Stomach (tissue), 8 donors: ENCODE measurements at regions not wholly inside any gene's neighbourhood (a gene's known extent, or its start where the extent isn't known, plus 50 kb on each side); places are given as distances from the start of the nearest gene placed in this dataset.

ENCODE experiments used
- DNase-seq, 2 donors: peaks; one replicate each; pipeline versions ENCODE4 v3.0.0 to v3.0.0-alpha.2; 2013 to 2019
- H3K27ac ChIP-seq, 5 donors: fragments of 200-600 bp in 4 of 5; sonication (generic) in 4 of 5; one replicate each; pipeline ENCODE4 v1.5.1; 2013 to 2019; ENCODE audit warnings: mild to moderate bottlenecking in 1 of 5, moderate library complexity in 1 of 5
- H3K27me3 ChIP-seq, 3 donors: fragments of 200-600 bp; sonication (generic); one replicate each; pipeline ENCODE4 v1.5.1; 2017 to 2019; ENCODE audit warnings: mixed run types in 1 of 3
- H3K36me3 ChIP-seq, 4 donors: fragments of 200-600 bp; sonication (generic); 1 replicate in 3 of 4; 2 replicates in 1 of 4; pipeline ENCODE4 v1.5.1; 2016 to 2019
- H3K4me1 ChIP-seq, 4 donors: fragments of 200-600 bp; sonication (generic); one replicate each; pipeline ENCODE4 v1.5.1; 2016 to 2019
- H3K4me3 ChIP-seq, 4 donors: fragments of 200-600 bp; sonication (generic) in 3 of 4; one replicate each; pipeline ENCODE4 v1.5.1; 2016 to 2019; ENCODE audit warnings: mild to moderate bottlenecking in 1 of 4
- H3K9me3 ChIP-seq, 4 donors: fragments of 200-600 bp; sonication (generic); one replicate each; pipeline ENCODE4 v1.5.1; 2016 to 2019
- CTCF ChIP-seq, 7 experiments: fragments of 450-650 bp in 4 of 7; fragments of 200-600 bp in 3 of 7; sonication (generic) in 3 of 7; IDR thresholded peaks; one replicate each; pipeline ENCODE4 v1.5.1; 2016 to 2019; ENCODE audit warnings: antibody characterized with exemption in 7 of 7, control low read depth in 2 of 7, mild to moderate bottlenecking in 1 of 7
- EP300 ChIP-seq: sonication (generic); formaldehyde crosslinking; IDR thresholded peaks from one replicate; pipeline ENCODE4 v1.6.1; 2017; ENCODE audit warnings: antibody characterized with exemption
- POLR2A ChIP-seq, 4 donors: fragments of 450-650 bp; IDR thresholded peaks; one replicate each; pipeline ENCODE4 v1.6.1; 2016; ENCODE audit warnings: antibody characterized with exemption in 4 of 4, control low read depth in 2 of 4, mild to moderate bottlenecking in 1 of 4, moderate library complexity in 1 of 4
- POLR2AphosphoS5 ChIP-seq, 3 donors: sonication (generic); formaldehyde crosslinking; IDR thresholded peaks; one replicate each; pipeline ENCODE4 v1.6.1; 2016; ENCODE audit warnings: antibody characterized with exemption in 3 of 3
- WGBS, 5 donors: extraction: QIAGEN DNeasy Blood & Tissue Kit in 3 of 5; methylation state at CpG; one replicate each; pipeline versions ENCODE4 v1.1.5 to v1.1.7; 2013 to 2018; 5-methylcytosine and 5-hydroxymethylcytosine counted together
- intact Hi-C: fragments of 100-400 bp; cut with DNase I; formaldehyde crosslinking; loops from one replicate; pipeline ENCODE4 v1.15.1; 2023; ENCODE audit warnings: low total_unique reads
- donor health status: healthy with polysubstance abuse.
- donor health status: Bipolar disorder and iron deficiency.
- donor health status: healthy.

GRCh38 chr4:117660668-117661067, 373.6 kb upstream of the NDST3 start:
- WGBS, 5 donors, result 79 to 89% (median 83%) methylated on average over 1 of the region's 1 CpG
- Histone ChIP-seq H3K36me3 (no peaks in the 10 kb centered on the region), H3K4me1 (no peaks in the 10 kb centered on the region), H3K9me3 (no peaks in the 10 kb centered on the region), H3K4me3 (no peak overlapping the region), H3K27me3 (no peaks in the 10 kb centered on the region), H3K27ac (no peak overlapping the region)
- TF ChIP-seq POLR2AphosphoS5 (IDR thresholded peaks at IDR 0.05) (no peak), CTCF (IDR thresholded peaks at IDR 0.05) (no peak), POLR2A (IDR thresholded peaks at IDR 0.05) (no peak), EP300 (no peak)
- intact Hi-C loops, result no loop called here
- DNase-seq, result no peak

DNA sequence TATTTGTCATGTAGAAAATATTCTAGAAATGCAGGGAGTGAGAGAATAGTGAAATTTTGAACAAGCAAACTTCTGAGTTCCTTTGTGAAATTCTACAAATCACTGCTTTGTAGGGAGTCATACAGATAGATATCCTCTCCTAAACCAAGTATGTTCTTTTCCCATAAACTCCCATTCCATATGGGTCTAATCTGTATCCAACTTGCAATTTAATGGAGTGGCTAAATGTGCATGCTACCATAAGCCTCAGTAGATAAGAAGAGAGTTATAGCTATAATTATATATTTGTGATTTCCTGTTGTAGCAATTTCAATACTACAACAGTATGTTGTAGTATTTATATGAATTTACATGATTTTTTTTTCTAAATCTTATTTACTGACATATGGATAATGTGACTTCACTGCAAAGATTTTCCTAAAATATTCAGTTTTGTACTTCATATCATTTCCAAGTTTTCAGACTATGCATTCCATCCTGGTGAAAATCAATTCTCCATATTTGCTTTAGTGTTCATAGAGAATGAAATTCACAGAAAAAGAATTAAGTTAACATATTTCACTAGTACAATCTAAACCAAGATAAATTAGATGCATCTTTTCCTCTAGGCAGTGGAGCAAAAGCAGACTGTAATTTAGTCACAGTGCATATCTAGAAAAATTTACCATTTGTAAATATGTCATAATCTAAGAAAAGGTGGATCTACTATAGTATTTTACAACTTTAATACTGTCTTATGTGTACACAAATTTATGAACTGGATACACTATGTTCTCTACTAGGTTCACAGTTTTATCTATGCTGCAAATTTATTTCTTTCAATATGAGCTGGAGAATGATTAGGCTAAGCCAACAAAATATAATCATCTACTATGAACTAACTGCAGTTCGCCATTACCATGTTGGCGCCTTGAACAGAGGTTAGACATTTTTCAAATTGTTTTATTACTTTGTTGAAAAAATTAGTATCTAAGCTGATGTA, 372.9 kb upstream of the NDST3 start:
- DNase-seq, result no peak
- no peak for TF ChIP-seq POLR2AphosphoS5 (IDR thresholded peaks at IDR 0.05)
- TF ChIP-seq EP300, result no peak
- no peak for TF ChIP-seq CTCF (IDR thresholded peaks at IDR 0.05)
- TF ChIP-seq POLR2A (IDR thresholded peaks at IDR 0.05), result no peak
- H3K27ac ChIP-seq, result no peak overlapping the region
- 90 to 95% (median 91%) methylated on average over 2 of the region's 2 CpGs for WGBS, 5 donors
- no peak overlapping the region for H3K4me3 ChIP-seq
- intact Hi-C loops, result no loop called here
- no peaks in the 10 kb centered on the region for H3K27me3 ChIP-seq
- no peaks in the 10 kb centered on the region for H3K36me3 ChIP-seq
- no peaks in the 10 kb centered on the region for H3K9me3 ChIP-seq
- no peaks in the 10 kb centered on the region for H3K4me1 ChIP-seq

GRCh38 chr4:117664706-117665444, 369.4 kb upstream of the NDST3 start:
- no peak for TF ChIP-seq CTCF (IDR thresholded peaks at IDR 0.05)
- TF ChIP-seq EP300, result no peak
- no peak for TF ChIP-seq POLR2A (IDR thresholded peaks at IDR 0.05)
- no peak for TF ChIP-seq POLR2AphosphoS5 (IDR thresholded peaks at IDR 0.05)
- Histone ChIP-seq H3K4me1 (no peaks in the 10 kb centered on the region), H3K36me3 (no peaks in the 10 kb centered on the region), H3K9me3 (no peaks in the 10 kb centered on the region), H3K4me3 (no peak overlapping the region), H3K27ac (no peak overlapping the region), H3K27me3 (no peaks in the 10 kb centered on the region)
- no peak for DNase-seq
- intact Hi-C loops, result no loop called here
- WGBS, 5 donors, result 52 to 61% (median 56%) methylated on average over 3 of the region's 3 CpGs

DNA sequence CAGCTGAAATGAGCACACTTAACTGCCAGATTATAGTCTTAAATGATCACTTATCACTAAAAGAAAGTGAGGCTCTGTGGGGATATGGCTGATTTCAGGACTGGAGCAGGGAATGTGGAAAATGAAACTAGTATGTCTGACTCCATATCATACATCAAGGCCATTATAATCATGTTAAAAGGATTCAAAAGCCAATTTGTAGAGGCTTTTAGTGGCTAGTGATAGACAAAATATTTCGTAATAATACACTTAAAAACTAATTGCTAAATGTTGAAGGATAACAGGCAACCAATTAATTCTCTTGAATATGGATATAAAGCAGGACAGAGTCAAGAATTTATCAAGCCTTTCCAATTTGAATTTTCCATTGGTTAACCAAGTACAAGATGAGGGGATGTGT, 358.1 kb upstream of the NDST3 start:
- H3K27ac ChIP-seq, result no peak overlapping the region
- TF ChIP-seq EP300 (no peak), POLR2AphosphoS5 (IDR thresholded peaks at IDR 0.05) (no peak), POLR2A (IDR thresholded peaks at IDR 0.05) (no peak), CTCF (IDR thresholded peaks at IDR 0.05) (no peak)
- no peak for DNase-seq
- no peaks in the 10 kb centered on the region for H3K4me1 ChIP-seq
- intact Hi-C loops, result no loop called here
- 0 to 33% (median 23%) methylated on average over 1 of the region's 1 CpG for WGBS, 5 donors
- H3K36me3 ChIP-seq, result no peaks in the 10 kb centered on the region
- peaks cover 0 to 13% (median 6%) of the 10 kb centered on the region in 4 donors for H3K9me3 ChIP-seq
- H3K4me3 ChIP-seq, result no peak overlapping the region
- no peaks in the 10 kb centered on the region for H3K27me3 ChIP-seq
